Stimulated activated naive CD4-positive, alpha-beta T cell (primary cell): ENCODE measurements at regions not wholly inside any gene's neighbourhood (a gene's known extent, or its start where the extent isn't known, plus 50 kb on each side); places are given as distances from the start of the nearest gene placed in this dataset.

Source experiments
- DNase-seq, 6 experiments: peaks; one replicate each; lab custom pipeline; 2025; lab: John Stamatoyannopoulos, UW

DNA sequence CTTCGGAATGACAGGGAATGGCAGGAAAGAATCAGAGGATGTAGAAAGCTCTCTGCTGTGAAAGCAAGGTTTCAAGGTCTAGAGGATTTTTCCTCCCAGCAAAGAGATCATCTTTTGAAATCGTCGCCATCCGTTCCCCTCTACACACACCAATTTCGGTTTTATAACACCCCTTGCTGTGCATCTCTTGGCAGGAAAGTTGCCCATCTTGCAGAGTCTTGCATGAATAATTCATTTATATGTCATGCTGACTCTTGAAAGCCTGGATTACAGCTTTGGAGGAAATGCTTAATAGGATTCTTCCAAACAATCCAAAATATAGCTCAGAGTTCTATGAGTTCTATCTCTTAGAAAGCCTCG lies 262.7 kb downstream of the CHL1 start:
- DNase-seq = no peak

DNA sequence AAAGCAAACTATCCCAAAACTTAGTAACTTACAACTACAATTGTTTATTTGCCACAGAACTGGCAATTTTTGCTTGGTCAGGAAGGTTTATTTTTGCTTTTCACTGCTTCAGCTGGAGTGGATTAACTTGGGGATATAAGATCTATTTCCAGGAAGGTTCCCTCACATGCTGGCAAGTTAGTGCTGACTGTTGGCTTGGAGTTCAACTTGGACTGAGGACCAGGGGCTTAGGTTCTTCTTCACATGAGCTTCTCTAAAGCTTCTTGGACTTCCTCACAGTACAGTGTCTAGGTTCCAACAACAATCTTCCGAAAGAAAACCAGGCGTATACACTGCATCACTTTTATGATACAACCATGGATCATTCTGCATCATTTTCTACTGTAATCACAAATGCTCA lies 264.4 kb downstream of the CHL1 start:
- DNase-seq = no peak

DNA sequence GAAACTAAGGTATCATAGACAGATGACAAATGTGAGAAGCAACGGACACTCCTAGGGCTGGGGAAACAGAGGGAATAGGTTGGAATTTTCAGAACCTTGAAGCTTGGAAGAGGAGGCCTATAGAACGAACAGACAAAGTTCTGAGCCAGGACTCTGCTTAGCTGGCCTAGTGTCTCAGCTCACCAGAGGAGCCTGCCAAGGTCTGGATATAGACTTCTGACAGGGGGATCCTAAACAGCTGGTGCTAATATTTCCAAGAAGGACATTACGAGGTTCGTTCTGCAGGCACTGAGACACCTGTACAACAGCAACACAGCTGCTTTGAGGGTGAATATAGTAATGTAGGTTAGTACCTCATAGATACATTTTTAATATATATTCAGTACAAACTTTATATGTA lies 266.3 kb downstream of the CHL1 start:
- DNase-seq = no peak

DNA sequence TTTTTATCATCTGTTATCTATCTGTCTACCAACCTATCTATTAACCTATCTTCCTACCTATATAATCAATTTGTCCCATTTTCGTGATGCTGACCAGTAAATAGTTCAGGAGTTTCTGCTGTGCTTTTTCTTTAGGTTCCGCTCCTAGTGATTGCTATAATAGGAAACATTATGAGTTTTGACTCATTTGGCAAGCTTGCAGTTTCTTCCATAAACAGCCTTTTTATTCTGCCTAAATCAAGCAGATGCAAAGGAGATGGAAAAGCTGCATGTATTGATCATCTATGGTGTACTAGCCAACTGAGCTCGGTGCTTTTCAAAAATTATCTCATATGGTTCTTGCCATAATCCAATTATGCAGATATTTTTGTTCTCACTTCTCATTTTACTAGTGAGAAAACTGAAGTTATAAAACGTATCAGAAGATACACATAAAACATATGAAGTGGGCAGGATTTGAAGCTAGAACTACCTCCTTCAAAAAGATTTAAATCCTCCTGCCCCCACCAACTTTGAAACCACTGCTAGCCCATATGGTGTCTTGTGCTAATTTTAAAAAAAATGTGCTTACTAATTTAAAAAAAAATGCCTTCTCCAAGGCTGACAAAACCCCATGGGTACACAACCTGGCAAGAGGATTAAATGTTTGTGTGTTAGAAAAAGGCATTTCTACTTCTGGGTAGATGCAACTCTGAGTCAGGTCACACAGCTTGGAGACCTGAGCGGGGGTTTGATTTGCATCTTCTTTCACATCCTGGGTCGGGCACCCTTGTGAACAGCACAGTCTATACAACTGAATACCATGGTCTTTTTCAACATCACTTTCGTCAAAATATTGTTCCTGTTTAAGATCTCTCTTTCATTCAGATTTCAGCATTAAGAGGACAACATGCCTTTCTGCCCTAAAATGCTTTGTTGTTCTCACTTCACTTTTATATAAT lies 267.0 kb downstream of the CHL1 start:
- no peak for DNase-seq

DNA sequence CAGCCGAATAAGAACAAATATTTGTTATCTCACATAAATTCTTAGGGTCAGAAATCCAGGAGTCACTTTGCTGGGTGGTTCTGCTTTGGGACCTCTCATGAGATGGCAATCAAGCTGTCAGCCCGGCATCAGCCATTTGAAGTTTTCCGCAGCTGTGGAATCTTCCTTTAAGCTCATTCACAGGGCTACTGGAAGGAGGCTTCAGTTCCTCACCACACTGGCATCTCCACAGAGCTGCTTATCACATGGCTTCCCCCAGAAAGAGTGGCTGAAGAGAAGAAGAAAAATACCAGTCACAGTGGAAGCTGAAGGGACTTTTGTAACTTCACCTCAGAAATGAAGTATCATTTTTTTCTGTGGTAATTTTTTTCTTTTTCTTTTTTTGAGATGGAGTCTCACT lies 267.7 kb downstream of the CHL1 start:
- DNase-seq = no peak

DNA sequence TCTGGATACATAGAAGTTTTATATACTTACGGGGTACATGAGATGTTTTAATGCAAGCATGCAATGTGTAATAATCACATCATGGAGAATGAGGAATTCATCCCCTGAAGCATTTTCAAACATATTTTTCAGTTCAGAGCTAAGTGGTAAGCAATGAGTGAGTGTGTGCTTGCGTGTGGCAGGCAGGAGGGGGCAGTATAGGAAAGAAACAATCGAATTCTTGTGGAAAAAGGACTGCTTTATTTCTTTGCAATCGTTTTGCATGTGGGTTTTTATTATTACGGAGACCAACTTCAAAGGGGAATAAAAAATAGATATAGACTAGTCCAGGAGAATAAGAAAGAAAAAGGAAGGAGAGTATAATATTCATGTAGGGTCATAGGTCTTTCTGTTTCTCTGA lies 271.6 kb downstream of the CHL1 start:
- DNase-seq = no peak

DNA sequence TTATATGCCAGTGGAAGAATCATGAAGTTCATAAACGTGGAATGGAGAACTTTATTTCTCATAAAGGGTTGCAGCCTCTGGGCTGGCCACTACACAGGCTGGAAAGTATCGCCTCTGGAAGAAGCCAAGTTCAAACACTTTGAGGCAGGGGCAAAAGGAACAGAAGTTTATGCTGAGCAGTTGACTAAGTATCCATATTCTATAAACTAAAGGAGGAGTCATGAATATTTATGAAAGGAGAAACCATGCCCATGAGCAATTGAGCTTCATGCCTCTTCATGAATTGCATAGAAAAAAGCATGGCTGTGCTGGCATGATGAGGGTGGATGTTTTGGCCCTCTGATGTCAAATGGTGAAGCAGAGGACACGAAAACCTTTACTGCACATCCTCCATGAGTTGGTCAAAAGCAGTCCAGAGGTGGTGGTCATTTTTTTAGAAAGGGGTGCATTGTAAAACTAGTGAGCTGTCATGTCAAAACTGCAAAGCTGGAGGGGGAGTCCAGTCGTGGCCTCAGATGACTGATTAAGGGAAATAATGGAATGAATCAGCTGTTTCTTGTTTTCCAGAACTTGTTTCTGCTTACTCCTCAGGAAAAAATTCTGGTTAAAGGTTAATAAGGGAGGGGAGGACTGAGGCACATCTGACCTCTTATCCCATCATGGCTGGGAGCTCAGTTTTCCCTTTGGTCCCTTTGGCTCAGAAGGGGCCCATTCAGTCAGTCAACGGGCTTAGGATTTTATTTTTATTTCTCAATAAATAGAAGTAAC lies 276.7 kb downstream of the CHL1 start:
- no peak for DNase-seq

DNA sequence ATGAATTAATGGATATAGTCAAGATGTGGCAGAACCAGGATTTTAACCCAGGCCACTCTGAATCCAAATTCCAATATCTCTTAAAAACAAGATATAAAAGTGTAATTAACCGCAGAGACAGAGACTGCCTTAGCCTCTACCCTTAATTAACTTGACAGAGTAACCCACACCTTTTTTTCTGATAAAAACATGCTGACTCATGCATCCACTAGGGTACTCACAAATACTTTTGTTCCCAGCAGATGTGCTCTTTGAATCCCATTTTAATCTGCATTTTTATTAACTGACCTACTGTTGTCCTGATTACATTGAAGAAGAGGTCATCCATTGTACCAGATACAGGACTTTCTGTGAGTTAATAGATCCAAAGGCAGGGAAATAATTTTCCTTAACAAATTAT lies 278.3 kb downstream of the CHL1 start:
- DNase-seq = no peak

DNA sequence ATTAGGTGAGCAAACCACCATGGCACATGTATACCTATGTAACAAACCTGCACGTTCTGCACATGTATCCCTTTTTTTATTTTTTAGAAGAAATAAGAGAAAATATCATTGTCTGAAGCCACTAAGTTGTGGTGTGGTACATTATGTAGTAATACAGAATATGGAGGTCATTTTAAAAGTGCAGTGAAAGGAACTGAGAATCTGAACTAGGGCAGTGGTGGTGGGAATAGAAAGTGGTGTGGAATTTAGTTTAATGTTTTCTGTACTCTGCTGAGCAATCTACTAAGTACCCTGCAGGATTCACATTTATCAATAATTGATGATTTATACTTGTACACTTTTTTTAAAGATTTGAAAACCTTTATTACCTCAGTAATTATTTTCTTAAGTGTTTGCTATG lies 283.5 kb downstream of the CHL1 start:
- no peak for DNase-seq

DNA sequence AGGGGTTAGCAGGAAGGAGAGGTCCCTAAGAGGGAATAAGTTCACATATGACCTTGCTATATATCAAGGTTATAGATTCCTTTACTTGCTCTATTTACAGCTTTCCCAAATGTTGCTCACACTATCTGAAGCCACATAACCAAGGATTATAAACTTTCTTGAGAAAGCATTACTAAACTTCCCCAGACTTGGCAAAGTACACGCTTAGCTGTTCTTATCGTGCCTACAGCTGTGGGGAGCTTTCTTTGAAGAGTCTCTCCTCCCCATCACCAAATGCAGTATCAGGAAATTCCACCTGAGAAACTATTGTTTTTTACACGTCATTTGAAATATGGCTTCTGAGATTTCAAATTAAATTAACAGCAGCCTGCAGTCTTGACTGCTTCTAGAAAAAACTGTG lies 284.5 kb downstream of the CHL1 start:
- no peak for DNase-seq

DNA sequence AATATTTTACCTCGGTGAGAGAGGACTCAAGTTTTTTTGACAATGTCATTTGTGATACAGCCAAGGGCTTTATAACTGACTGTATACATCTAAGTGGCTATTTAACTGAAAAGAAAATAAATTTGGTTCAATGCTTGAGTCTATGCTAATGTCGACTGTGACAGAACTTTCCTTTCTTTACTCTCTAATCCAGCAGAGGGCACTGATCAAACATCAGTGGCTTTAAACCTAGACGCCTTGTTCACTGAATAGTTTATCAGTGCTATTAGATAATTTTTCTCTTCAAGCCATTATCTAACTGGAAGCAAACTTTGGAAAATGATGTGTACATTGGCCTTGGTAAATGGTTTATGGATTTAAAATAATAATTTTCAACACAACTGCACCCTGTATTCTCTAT lies 285.1 kb downstream of the CHL1 start:
- no peak for DNase-seq

DNA sequence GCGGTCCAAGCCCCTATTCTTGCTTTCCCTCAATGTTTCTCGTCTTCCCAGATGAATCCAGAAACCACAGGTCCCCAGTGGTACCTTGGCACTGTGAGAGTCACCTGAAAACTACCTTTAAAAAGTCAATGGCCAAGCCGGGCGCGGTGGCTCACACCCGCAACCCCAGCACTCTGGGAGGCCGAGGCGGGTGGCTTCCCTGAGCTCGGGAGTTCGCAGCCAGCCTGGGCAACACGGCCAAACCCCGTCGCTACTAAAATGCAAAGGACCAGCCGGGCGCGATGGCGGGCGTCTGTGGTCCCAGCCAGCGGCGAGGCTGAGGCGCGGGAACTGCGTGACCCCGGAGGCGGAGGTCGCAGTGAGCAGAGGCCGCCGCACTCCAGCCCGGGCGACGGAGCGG lies 285.9 kb downstream of the CHL1 start:
- DNase-seq = no peak

DNA sequence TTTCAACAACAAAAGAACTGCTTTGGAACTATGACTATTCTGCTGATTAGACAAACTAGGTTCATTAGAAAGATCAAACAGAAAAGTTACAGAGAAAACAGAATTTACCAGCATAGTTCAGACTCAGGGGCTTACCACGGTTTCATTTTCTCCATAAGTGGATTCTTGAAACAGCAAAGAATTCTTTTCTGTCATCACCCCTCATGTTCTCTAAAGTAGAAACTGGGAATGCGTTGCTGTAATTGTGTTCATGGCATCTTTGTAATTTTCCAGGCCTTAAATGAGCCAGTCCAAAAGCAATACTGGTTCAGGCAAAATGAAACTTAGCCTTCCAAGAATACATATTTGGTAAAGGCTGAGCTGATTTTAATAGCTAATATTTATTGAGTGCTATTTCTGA lies 287.8 kb downstream of the CHL1 start:
- no peak for DNase-seq

DNA sequence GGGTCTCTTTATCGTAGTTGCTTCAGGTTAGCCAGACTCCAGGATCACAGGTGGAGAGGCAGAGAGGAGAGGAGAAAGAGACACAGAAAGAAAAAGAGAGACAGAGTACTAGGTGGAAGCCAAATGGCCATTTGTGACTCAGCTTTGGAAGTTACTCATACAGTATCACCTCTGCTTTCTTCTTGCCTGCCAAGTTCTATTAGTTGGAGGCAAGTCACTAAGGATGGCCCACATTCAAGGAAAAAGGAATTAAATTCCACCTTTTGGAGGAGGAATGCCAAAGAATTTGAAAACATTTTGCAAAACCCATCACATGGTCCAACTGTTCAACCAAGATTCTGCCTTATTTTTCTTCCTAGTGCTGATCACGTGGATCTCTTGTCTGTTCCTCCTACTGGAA lies 291.1 kb downstream of the CHL1 start:
- DNase-seq = no peak

DNA sequence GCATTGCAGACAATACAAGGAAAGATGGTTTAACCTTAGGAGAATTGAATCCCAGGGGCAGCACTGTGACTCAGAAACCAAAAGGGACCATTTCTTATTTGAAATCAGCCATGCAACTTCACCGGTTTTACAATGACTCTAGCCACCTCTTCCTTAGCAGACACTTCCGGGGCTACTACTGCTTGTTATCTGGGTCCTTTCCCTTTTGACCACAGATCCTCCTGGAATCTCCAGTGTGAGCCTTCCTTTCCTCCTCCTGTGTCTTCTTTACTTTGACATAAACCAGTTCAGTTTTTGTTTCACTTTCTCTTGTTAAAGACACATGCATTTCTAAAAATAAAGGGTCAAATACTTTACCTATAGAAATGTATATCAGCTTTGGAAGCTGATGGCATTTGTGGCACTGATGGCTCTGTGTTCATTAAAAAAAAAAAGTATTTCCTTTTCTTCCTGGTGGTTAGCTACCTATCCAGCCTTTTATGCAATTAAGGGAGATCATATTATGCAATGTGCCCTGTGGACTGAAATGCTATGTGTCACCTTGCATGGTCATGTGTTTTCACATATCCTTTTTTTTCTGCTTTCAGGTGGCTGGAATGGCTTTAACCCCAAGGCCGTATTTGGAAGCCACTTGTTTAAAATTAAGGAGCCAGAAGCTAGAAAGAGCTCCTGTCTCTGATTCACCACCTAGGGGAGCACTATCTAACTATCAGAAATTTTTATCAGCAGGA lies 296.2 kb downstream of the CHL1 start:
- DNase-seq = no peak

DNA sequence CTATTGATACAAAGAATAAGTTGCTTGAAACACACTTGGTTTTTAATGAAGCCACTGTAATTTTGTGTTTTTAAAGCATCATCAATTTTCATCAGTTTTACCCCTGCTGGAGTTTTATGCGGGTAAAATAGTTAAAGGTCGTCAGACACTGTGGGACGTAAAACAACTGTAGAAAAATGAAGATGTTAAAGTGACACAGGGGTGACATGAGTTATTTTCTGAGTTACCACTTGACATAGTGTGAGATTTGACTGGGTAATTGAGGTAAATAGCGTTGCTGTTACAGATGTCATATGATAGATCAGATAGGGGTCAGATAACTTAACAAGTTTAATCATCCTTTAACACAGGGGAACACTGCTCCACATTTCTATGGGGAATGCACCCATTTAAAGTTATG lies 297.6 kb downstream of the CHL1 start:
- DNase-seq = no peak

DNA sequence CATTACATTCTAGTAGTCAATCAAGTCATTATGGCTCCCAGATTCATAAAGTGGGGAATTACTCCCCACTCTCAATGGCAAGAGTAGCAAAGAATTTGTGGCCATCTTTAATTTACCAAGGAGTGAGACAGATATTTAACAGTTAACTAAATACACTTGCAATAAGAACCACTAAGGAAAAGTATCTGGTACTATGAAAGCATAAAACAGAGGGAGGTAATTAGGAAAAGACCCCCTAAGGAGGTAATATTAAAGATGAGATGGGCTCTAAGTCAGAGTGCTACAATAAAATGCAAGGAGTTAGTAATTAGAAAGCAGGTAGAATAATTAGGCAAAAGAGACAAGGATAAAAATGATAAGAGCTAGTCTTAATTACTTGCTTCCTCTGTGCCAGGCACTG lies 301.9 kb downstream of the CHL1 start:
- no peak for DNase-seq

DNA sequence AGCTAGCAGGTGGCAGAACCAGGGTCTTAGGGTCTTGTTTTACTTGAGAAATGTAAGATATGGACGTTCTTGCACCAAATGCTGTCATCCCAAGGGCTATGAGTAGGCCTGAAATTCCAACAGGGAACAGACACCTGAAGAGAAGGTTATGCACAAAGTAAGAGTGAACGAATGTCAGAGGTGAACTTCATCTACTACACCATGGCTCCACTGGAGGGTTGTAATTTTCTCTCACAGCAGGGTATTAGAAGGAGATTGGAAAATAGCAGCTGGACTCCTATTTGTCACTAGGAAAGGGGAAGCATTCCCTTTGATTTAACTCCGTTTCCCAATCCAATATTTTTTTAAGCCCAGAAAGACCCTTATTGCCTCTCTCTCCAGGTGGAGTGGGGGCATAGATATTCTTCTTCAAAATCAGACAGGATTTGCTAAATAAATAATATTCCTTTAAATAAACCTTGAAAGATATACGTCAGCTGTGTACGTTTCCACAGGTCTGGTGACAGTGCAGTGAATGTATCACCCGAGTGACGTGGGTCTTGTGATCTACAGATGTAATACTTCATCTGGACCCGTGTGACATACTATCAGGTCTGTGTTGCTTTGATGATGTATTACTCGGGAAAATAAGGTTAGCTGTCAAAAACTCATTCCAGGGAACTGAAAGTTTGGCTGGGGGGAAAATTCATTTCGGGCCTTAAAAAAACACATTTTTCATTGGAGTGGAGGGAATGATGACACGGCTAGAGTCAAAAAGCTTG lies 302.6 kb downstream of the CHL1 start:
- no peak for DNase-seq

DNA sequence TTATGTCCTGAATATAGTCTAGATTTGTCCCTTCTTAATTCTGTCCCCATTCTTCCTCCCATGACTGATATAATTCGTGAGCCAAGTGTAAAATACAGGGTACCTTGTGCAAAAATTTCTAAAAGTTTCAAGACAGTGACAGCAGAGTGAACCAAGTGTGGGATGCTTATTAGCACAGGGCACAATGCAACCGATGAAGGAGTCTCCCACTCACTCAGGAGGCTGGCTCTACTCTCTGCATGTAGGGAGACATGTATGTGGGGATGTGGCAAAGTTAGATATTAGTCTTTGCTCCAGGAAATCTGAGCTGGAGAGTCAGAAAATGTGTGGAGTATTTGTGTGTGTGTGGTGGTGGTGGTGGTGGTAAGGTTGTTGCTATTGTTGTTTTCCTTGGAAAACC lies 305.9 kb downstream of the CHL1 start:
- no peak for DNase-seq

DNA sequence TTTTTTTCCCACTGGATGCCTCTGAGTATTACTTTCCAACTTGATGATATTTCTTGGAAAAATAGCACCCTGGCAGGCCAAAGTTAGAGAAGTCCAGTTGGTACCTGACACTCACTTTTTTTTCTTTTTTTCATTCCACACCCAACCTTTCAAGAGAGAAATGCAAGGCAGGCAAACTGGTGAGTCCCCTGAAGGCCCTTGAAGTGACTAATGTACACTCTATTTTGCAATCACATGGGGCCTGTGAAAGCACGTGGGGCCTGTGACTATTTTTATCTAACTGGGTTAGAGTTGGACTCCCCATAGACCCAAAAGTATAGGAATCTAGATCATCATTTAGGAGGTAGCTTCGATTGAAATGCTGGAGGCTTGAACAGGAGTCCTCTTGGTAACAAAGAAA lies 316.7 kb downstream of the CHL1 start:
- DNase-seq = no peak

DNA sequence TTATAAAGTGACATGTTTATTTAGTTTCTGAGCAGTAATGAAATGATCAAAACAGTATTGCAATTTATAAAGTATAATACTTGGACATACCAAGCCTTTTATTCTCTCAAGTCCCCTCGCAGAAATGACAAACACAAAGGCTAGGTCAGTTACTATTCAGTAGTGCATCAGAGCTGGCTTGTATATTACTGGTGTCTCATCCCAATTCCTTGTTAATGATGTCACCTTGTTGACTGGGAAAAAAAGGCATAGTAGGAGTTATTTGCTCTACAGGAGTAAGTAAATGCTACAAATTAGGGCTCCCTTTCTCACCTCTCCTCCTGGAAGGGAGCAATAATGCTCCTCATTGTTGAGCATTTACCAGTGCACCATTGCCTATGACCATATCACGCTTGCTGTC lies 317.6 kb downstream of the CHL1 start:
- no peak for DNase-seq

DNA sequence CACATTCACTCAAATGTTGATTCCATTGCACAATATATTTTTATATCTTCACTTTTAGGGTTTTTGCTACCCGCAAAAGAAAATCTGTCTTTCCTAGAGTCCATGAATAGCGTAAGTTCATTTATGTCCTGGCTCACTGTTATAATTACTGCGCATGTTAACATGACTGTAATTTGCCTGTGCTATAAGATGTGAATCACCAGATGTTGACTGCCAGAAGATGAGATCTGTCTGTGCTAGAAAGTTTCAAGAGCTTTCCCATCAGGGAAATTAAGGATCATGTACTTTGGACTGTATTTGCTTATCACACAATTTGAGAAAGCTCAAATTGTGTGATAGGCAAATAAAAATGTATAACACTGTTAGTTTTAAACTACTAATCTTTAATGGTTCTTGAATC lies 322.5 kb downstream of the CHL1 start:
- DNase-seq = no peak
